Esophagus muscularis mucosa (tissue), 4 donors: ENCODE measurements at regions not wholly inside any gene's neighbourhood (a gene's known extent, or its start where the extent isn't known, plus 50 kb on each side); places are given as distances from the start of the nearest gene placed in this dataset.

ENCODE experiments used
- DNase-seq: peaks from one replicate; pipeline ENCODE4 v3.0.0-alpha.2; 2017; ENCODE audit errors: extremely low spot score
- H3K27ac ChIP-seq, 4 donors: fragments of 200-600 bp; sonication (generic); replicated peaks in 1 of 4; 1 replicate in 3 of 4; 2 replicates in 1 of 4; pipeline ENCODE4 v1.5.1; 2016 to 2019; ENCODE audit warnings: mild to moderate bottlenecking in 1 of 4
- H3K27me3 ChIP-seq, 4 donors: fragments of 200-600 bp; sonication (generic); one replicate each; pipeline versions ENCODE4 v1.5.1 to v1.6.0; 2016 to 2019
- H3K36me3 ChIP-seq, 4 donors: fragments of 200-600 bp; sonication (generic); one replicate each; pipeline ENCODE4 v1.5.1; 2016 to 2019
- H3K4me1 ChIP-seq, 4 donors: fragments of 200-600 bp; sonication (generic); one replicate each; pipeline ENCODE4 v1.5.1; 2016 to 2019
- H3K4me3 ChIP-seq, 4 donors: fragments of 200-600 bp; sonication (generic); 1 replicate in 2 of 4; 2 replicates in 2 of 4; pipeline ENCODE4 v1.5.1; 2016 to 2019; ENCODE audit warnings: mild to moderate bottlenecking in 4 of 4, moderate library complexity in 1 of 4
- H3K9me3 ChIP-seq, 4 donors: fragments of 200-600 bp; sonication (generic); 1 replicate in 3 of 4; 2 replicates in 1 of 4; pipeline ENCODE4 v1.5.1; 2016 to 2019
- CTCF ChIP-seq, 3 experiments: fragments of 200-600 bp in 2 of 3; fragments of 450-650 bp in 1 of 3; sonication (generic) in 2 of 3; IDR thresholded peaks; one replicate each; pipeline ENCODE4 v1.5.1; 2017 to 2019; ENCODE audit warnings: antibody characterized with exemption in 3 of 3, mild to moderate bottlenecking in 2 of 3, moderate library complexity in 1 of 3
- EP300 ChIP-seq: sonication (generic); formaldehyde crosslinking; IDR thresholded peaks from one replicate; pipeline ENCODE4 v1.6.1; 2017; ENCODE audit warnings: antibody characterized with exemption
- POLR2A ChIP-seq: fragments of 450-650 bp; IDR thresholded peaks from one replicate; pipeline ENCODE4 v1.6.1; 2017; ENCODE audit warnings: antibody characterized with exemption, moderate library complexity, mild to moderate bottlenecking, low read depth
- POLR2AphosphoS5 ChIP-seq, 2 donors: sonication (generic); formaldehyde crosslinking; IDR thresholded peaks; one replicate each; pipeline ENCODE4 v1.6.1; 2017; ENCODE audit warnings: antibody characterized with exemption in 2 of 2
- WGBS: methylation state at CpG from one replicate; pipeline ENCODE4 v1.1.5; 2018; 5-methylcytosine and 5-hydroxymethylcytosine counted together
- intact Hi-C: fragments of 100-400 bp; cut with DNase I; formaldehyde crosslinking; loops from one replicate; pipeline ENCODE4 v1.15.1; 2023

GRCh38 chr9:75718677-75719076 lies 171.8 kb upstream of the PCSK5 start:
- Histone ChIP-seq H3K9me3 (no peaks in the 10 kb centered on the region), H3K27me3 (no peaks in the 10 kb centered on the region), H3K4me1 (no peaks in the 10 kb centered on the region), H3K4me3 (no peak overlapping the region), H3K27ac (no peak overlapping the region), H3K36me3 (no peaks in the 10 kb centered on the region)
- 74% methylated on average over 2 of the region's 2 CpGs for WGBS
- no peak for DNase-seq
- intact Hi-C loops: no loop called here
- TF ChIP-seq POLR2AphosphoS5 (IDR thresholded peaks at IDR 0.05): no peak
- TF ChIP-seq CTCF (IDR thresholded peaks at IDR 0.05): no peak
- TF ChIP-seq EP300: no peak
- TF ChIP-seq POLR2A: no peak

- WGBS: 73% methylated on average over 1 of the region's 1 CpG
- Histone ChIP-seq H3K4me1 (peaks cover 0 to 6% (median 0%) of the 10 kb centered on the region in 4 donors), H3K4me3 (no peak overlapping the region), H3K27me3 (no peaks in the 10 kb centered on the region), H3K9me3 (no peaks in the 10 kb centered on the region), H3K36me3 (no peaks in the 10 kb centered on the region), H3K27ac (no peak overlapping the region)
- DNase-seq: no peak
- TF ChIP-seq CTCF (IDR thresholded peaks at IDR 0.05): no peak
- no peak for TF ChIP-seq POLR2A
- no peak for TF ChIP-seq EP300
- no peak for TF ChIP-seq POLR2AphosphoS5 (IDR thresholded peaks at IDR 0.05)
- intact Hi-C loops: no loop called here
These were observed 162.1 kb upstream of the PCSK5 start for GRCh38 chr9:75728391-75728790.

- no peaks in the 10 kb centered on the region for H3K4me1 ChIP-seq
- no peak overlapping the region for H3K27ac ChIP-seq
- TF ChIP-seq EP300 (no peak), POLR2A (no peak), POLR2AphosphoS5 (IDR thresholded peaks at IDR 0.05) (no peak), CTCF (IDR thresholded peaks at IDR 0.05) (no peak)
- DNase-seq: no peak
- no peaks in the 10 kb centered on the region for H3K27me3 ChIP-seq
- no peaks in the 10 kb centered on the region for H3K9me3 ChIP-seq
- H3K4me3 ChIP-seq: no peak overlapping the region
- intact Hi-C loops: no loop called here
- 88% methylated on average over 3 of the region's 3 CpGs for WGBS
- no peaks in the 10 kb centered on the region for H3K36me3 ChIP-seq
These were observed 155.7 kb upstream of the PCSK5 start for GRCh38 chr9:75734802-75735201.

GRCh38 chr9:75739884-75740611 lies 150.4 kb upstream of the PCSK5 start:
- H3K27ac ChIP-seq: no peak overlapping the region
- intact Hi-C loops: no loop called here
- no peaks in the 10 kb centered on the region for H3K36me3 ChIP-seq
- no peaks in the 10 kb centered on the region for H3K4me1 ChIP-seq
- peaks cover 0 to 3% (median 0%) of the 10 kb centered on the region in 4 donors for H3K9me3 ChIP-seq
- no peaks in the 10 kb centered on the region for H3K27me3 ChIP-seq
- no peak for DNase-seq
- TF ChIP-seq POLR2A: no peak
- TF ChIP-seq EP300: no peak
- TF ChIP-seq CTCF (IDR thresholded peaks at IDR 0.05): no peak
- TF ChIP-seq POLR2AphosphoS5 (IDR thresholded peaks at IDR 0.05): no peak
- no peak overlapping the region for H3K4me3 ChIP-seq
- 54% methylated on average over 4 of the region's 4 CpGs for WGBS

GRCh38 chr9:75743855-75744254 lies 146.6 kb upstream of the PCSK5 start:
- Histone ChIP-seq H3K4me1 (no peaks in the 10 kb centered on the region), H3K27me3 (no peaks in the 10 kb centered on the region), H3K27ac (no peak overlapping the region), H3K9me3 (peaks cover 0 to 3% (median 0%) of the 10 kb centered on the region in 4 donors), H3K4me3 (no peak overlapping the region), H3K36me3 (no peaks in the 10 kb centered on the region)
- intact Hi-C loops: no loop called here
- TF ChIP-seq POLR2AphosphoS5 (IDR thresholded peaks at IDR 0.05) (no peak), CTCF (IDR thresholded peaks at IDR 0.05) (no peak), POLR2A (no peak), EP300 (no peak)
- DNase-seq: no peak
- 58% methylated on average over 1 of the region's 1 CpG for WGBS
